ENCODE measurements at regions not wholly inside any gene's neighbourhood (a gene's known extent, or its start where the extent isn't known, plus 50 kb on each side); places are given as distances from the start of the nearest gene placed in this dataset.

GRCh38 chr10:1882180-1882579 lies 144.9 kb upstream of the ADARB2 start:
- no peak for TF ChIP-seq CTCF (IDR thresholded peaks at IDR 0.05)
- TF ChIP-seq EZH2 (IDR thresholded peaks at IDR 0.05), result no peak
- no peak for TF ChIP-seq EZH2phosphoT487 (IDR thresholded peaks at IDR 0.05)
